Prostate gland (tissue), 2 donors: ENCODE measurements at regions not wholly inside any gene's neighbourhood (a gene's known extent, or its start where the extent isn't known, plus 50 kb on each side); places are given as distances from the start of the nearest gene placed in this dataset.

Experiments used
- POLR2A ChIP-seq: fragments of 450-650 bp; IDR thresholded peaks from one replicate; pipeline ENCODE4 v1.6.1; 2016; ENCODE audit warnings: antibody characterized with exemption, mild to moderate bottlenecking
- TF ChIP-seq, protein P1 (sequence below), 4 experiments: fragments of 200-600 bp in 2 of 4; fragments of 450-650 bp in 2 of 4; sonication (generic) in 2 of 4; IDR thresholded peaks; 1 replicate in 3 of 4; 2 replicates in 1 of 4; pipeline ENCODE4 v1.5.1; 2016 to 2019; ENCODE audit warnings: antibody characterized with exemption in 4 of 4, mild to moderate bottlenecking in 2 of 4, moderate library complexity in 2 of 4

- TF ChIP-seq, protein P1, sequence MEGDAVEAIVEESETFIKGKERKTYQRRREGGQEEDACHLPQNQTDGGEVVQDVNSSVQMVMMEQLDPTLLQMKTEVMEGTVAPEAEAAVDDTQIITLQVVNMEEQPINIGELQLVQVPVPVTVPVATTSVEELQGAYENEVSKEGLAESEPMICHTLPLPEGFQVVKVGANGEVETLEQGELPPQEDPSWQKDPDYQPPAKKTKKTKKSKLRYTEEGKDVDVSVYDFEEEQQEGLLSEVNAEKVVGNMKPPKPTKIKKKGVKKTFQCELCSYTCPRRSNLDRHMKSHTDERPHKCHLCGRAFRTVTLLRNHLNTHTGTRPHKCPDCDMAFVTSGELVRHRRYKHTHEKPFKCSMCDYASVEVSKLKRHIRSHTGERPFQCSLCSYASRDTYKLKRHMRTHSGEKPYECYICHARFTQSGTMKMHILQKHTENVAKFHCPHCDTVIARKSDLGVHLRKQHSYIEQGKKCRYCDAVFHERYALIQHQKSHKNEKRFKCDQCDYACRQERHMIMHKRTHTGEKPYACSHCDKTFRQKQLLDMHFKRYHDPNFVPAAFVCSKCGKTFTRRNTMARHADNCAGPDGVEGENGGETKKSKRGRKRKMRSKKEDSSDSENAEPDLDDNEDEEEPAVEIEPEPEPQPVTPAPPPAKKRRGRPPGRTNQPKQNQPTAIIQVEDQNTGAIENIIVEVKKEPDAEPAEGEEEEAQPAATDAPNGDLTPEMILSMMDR (IDR thresholded peaks at IDR 0.05) = no peak
- TF ChIP-seq POLR2A = no peak
These were observed 160.9 kb upstream of the MVB12B start for GRCh38 chr9:126165755-126166154.
